COLO668 (cell line): ENCODE measurements at regions not wholly inside any gene's neighbourhood (a gene's known extent, or its start where the extent isn't known, plus 50 kb on each side); places are given as distances from the start of the nearest gene placed in this dataset.

Experiments
- DNase-seq: peaks from one replicate; lab custom pipeline; 2025; ENCODE audit not compliant: unreplicated experiment; lab: John Stamatoyannopoulos, UW

DNA sequence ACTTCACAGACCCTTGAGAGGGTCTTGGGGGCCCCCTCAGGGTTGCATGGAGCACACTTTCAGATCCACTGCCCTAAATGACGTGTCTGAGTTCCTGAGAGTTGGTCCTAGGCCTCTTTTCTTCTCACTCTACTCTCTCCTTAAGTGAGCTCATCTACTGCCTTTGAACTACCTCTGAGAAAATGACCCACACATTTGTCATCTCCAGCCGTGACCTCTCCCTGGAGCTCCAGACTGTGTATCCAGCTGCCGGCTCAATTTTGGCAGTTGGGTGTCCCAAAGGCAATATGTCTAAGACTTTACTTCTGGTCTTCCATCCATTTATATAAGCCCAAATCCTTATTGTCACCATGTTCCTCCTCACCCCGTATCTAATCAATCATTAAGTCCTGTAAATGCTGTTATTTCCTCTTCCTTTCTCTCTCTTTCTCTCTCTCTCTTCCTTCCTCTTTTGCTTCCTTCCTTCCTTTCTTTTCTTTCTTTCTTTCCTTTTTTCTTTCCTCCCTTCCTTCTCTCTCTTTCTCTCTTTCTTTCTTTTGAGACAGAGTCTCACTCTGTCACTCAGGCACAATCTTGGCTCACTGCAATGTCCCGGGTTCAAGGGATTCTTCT is 51.2 kb upstream of the HSPA9 start:
- DNase-seq = no peak

- DNase-seq = no peak
These were observed 49.9 kb upstream of the HSPA9 start for GRCh38 chr5:138625134-138625533.
